ENCODE measurements at regions not wholly inside any gene's neighbourhood (a gene's known extent, or its start where the extent isn't known, plus 50 kb on each side); places are given as distances from the start of the nearest gene placed in this dataset.

DNA sequence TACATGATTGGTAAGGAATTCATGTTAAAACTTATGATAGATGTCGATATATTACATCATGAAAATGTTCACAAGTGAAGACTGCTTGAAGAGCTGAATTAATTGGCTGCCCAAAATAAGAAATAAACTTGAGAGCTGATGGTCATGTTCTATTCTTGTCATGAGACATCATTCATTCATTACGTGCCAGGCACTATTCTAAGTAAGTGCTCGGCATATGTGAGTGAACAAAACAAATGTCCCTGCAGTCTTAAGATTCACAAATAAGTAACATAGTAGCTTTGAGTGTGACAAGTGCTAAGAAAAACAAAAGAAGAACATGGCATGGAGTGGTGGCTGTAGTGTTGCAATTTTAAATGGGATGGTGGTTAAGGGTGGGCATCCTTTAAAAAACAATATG is 329.3 kb downstream of the SUCLA2 start (continued):
- TF ChIP-seq, protein P1, sequence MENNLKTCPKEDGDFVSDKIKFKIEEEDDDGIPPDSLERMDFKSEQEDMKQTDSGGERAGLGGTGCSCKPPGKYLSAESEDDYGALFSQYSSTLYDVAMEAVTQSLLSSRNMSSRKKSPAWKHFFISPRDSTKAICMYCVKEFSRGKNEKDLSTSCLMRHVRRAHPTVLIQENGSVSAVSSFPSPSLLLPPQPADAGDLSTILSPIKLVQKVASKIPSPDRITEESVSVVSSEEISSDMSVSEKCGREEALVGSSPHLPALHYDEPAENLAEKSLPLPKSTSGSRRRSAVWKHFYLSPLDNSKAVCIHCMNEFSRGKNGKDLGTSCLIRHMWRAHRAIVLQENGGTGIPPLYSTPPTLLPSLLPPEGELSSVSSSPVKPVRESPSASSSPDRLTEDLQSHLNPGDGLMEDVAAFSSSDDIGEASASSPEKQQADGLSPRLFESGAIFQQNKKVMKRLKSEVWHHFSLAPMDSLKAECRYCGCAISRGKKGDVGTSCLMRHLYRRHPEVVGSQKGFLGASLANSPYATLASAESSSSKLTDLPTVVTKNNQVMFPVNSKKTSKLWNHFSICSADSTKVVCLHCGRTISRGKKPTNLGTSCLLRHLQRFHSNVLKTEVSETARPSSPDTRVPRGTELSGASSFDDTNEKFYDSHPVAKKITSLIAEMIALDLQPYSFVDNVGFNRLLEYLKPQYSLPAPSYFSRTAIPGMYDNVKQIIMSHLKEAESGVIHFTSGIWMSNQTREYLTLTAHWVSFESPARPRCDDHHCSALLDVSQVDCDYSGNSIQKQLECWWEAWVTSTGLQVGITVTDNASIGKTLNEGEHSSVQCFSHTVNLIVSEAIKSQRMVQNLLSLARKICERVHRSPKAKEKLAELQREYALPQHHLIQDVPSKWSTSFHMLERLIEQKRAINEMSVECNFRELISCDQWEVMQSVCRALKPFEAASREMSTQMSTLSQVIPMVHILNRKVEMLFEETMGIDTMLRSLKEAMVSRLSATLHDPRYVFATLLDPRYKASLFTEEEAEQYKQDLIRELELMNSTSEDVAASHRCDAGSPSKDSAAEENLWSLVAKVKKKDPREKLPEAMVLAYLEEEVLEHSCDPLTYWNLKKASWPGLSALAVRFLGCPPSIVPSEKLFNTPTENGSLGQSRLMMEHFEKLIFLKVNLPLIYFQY (CRISPR knock-in tag; IDR thresholded peaks at IDR 0.05; ENCODE audit: borderline replicate concordance) = no peak
- TF ChIP-seq FOXK2 (IDR thresholded peaks at IDR 0.05) = no peak
- TF ChIP-seq, protein P2, sequence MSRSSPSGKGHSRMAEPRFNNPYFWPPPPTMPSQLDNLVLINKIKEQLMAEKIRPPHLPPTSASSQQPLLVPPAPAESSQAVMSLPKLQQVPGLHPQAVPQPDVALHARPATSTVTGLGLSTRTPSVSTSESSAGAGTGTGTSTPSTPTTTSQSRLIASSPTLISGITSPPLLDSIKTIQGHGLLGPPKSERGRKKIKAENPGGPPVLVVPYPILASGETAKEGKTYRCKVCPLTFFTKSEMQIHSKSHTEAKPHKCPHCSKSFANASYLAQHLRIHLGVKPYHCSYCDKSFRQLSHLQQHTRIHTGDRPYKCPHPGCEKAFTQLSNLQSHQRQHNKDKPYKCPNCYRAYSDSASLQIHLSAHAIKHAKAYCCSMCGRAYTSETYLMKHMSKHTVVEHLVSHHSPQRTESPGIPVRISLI (CRISPR knock-in tag; IDR thresholded peaks at IDR 0.05; ENCODE audit: borderline replicate concordance) = no peak
- TF ChIP-seq HIVEP1 (CRISPR knock-in tag; IDR thresholded peaks at IDR 0.05) = no peak
- no peak for TF ChIP-seq YEATS2 (CRISPR knock-in tag; IDR thresholded peaks at IDR 0.05; ENCODE audit: borderline replicate concordance)

DNA sequence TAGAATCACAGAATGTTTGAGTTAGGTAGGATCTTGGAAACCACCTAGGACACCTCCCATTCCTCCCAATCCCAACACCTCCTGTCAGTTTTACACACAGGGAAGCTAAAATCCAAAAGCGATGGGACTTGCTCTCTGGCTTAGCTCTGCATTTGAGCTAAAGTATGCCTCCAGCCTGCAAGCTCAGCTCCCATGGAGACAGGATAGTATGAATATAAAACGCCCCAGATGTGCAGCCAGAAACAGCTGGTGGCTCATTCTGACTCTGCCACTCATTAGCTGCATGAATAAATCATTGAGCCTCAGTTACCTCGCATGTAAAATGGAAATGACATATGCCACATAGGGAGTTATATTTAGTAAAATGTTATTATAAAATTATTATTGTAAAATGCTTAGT is 336.0 kb downstream of the SUCLA2 start:
- intact Hi-C loops (cut with micrococcal nuclease; ENCODE audit: unreplicated experiment) = no loop called here
- Histone ChIP-seq H3K27ac (ENCODE audit: extremely low read length, insufficient read depth, low read length) (no peak overlapping the region), H3K4me3 (replicated peaks in 1 of 3; ENCODE audit: insufficient read depth in 1 of 3, low read depth in 2 of 3, low read length in 3 of 3) (no peak overlapping the region), H3K9me3 (ENCODE audit: low read length) (no peaks in the 10 kb centered on the region), H3K4me2 (ENCODE audit: low read depth, low read length) (no peak overlapping the region), H3K36me3 (replicated peaks in 1 of 2; ENCODE audit: control insufficient read depth in 1 of 2, insufficient read depth in 2 of 2, low read length in 2 of 2) (no peaks in the 10 kb centered on the region), H2AFZ (ENCODE audit: low read length) (no peak overlapping the region), H3K4me1 (ENCODE audit: insufficient read depth, low read length) (no peaks in the 10 kb centered on the region), H4K20me1 (ENCODE audit: insufficient read depth, low read length) (no peaks in the 10 kb centered on the region), H3K27me3 (ENCODE audit: control insufficient read depth in 1 of 2, insufficient read depth in 2 of 2, low read length in 2 of 2) (no peaks in the 10 kb centered on the region), H3K79me2 (ENCODE audit: insufficient read depth, low read length) (no peaks in the 10 kb centered on the region), H3K9ac (ENCODE audit: insufficient read depth, low read depth, low read length) (no peak overlapping the region)
- no peak for DNase-seq (ENCODE audit: low spot score)
- no peak for ATAC-seq
- 1% methylated on average over 3 of the region's 3 CpGs for WGBS (ENCODE audit: low lambda C conversion rate)
- CTCF ChIA-PET (ENCODE audit: low intra/inter-chr PET ratio, low total read pairs) = no interaction called here
- no peak for FAIRE-seq
- in situ Hi-C loops (cut with HindIII; ENCODE audit: extremely low pct_ligation_motif_present, low pct_unique_long_range_greater_than_20kb) = no loop called here
- no TSS peak for BruUV-seq (replicated peaks)
- no peak for TF ChIP-seq KLF13 (CRISPR knock-in tag; IDR thresholded peaks at IDR 0.05)
- TF ChIP-seq GATAD1 (CRISPR knock-in tag; IDR thresholded peaks at IDR 0.05) = no peak
- POLR2A ChIA-PET = no interaction called here

All from HepG2 (cell line).